ENCODE measurements at regions not wholly inside any gene's neighbourhood (a gene's known extent, or its start where the extent isn't known, plus 50 kb on each side); places are given as distances from the start of the nearest gene placed in this dataset.

- TF ChIP-seq CTCF (conservative IDR thresholded peaks at IDR 0.05 in 1 of 2, IDR thresholded peaks at IDR 0.05 in 1 of 2; ENCODE audit: extremely low read depth in 1 of 2, insufficient read depth in 1 of 2, low read depth in 1 of 2, low read length in 2 of 2) (no peak), EZH2 (IDR thresholded peaks at IDR 0.05; ENCODE audit: borderline replicate concordance, low read length) (no peak)
Measured at GRCh38 chr16:54548281-54548680, 261.7 kb upstream of the IRX3 start.
